ENCODE measurements at regions not wholly inside any gene's neighbourhood (a gene's known extent, or its start where the extent isn't known, plus 50 kb on each side); places are given as distances from the start of the nearest gene placed in this dataset.

- no peak for TF ChIP-seq EZH2phosphoT487 (IDR thresholded peaks at IDR 0.05; ENCODE audit: low read depth, severe bottlenecking, unreplicated experiment)
- TF ChIP-seq EZH2 (IDR thresholded peaks at IDR 0.05; ENCODE audit: borderline replicate concordance): no peak
- TF ChIP-seq CTCF (IDR thresholded peaks at IDR 0.05; ENCODE audit: poor library complexity): no peak
These were observed 353.7 kb upstream of the AKR1E2 start for GRCh38 chr10:4472190-4472904.
